Gastroesophageal sphincter (tissue), 3 donors: ENCODE measurements at regions not wholly inside any gene's neighbourhood (a gene's known extent, or its start where the extent isn't known, plus 50 kb on each side); places are given as distances from the start of the nearest gene placed in this dataset.

Source experiments
- CTCF ChIP-seq, 4 experiments: fragments of 200-600 bp in 2 of 4; fragments of 450-650 bp in 2 of 4; sonication (generic) in 1 of 4; IDR thresholded peaks; one replicate each; pipeline ENCODE4 v1.5.1; 2017 to 2019; ENCODE audit warnings: antibody characterized with exemption in 4 of 4, mild to moderate bottlenecking in 2 of 4, moderate library complexity in 2 of 4
- POLR2A ChIP-seq, 2 donors: fragments of 450-650 bp; IDR thresholded peaks; one replicate each; pipeline ENCODE4 v1.6.1; 2017; ENCODE audit warnings: antibody characterized with exemption in 2 of 2, mild to moderate bottlenecking in 2 of 2, moderate library complexity in 1 of 2

DNA sequence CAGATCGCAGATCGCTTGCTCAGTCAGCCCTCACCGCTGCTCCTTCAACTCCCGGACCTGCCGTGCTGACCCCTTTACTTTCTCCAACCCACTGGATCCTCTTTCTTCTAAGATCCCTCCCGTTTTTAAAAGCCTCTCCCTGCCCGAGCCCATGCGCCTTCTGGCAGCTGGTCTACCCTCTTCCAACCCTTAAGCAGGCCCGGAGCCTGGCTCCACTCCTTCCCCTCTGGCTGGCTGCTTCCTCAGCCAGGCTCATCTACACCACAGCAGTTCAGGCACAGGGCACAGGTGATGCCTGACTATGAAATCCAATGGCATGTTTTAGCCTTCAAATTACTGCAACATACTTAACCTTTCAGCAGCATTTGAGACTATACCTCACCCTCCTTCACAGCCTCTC is 63.8 kb upstream of the PABPC3 start:
- no peak for TF ChIP-seq CTCF (IDR thresholded peaks at IDR 0.05)
- TF ChIP-seq POLR2A (IDR thresholded peaks at IDR 0.05) = no peak
